Mesenchymal stem cell (in vitro differentiated cells and primary cell): ENCODE measurements at regions not wholly inside any gene's neighbourhood (a gene's known extent, or its start where the extent isn't known, plus 50 kb on each side); places are given as distances from the start of the nearest gene placed in this dataset.

Source experiments
- DNase-seq: peaks from one replicate; pipeline ENCODE4 v3.0.0-alpha.2; 2013
- H2AFZ ChIP-seq: one replicate; pipeline ENCODE4 v1.6.1; 2013; ENCODE audit warnings: low read depth, mild to moderate bottlenecking, control low read depth, inconsistent platforms, low read length, moderate library complexity
- H2AK5ac ChIP-seq: 2 replicates; pipeline ENCODE4 v1.6.1; 2013; ENCODE audit warnings: low read length, moderate library complexity, mild to moderate bottlenecking, inconsistent platforms; ENCODE audit not compliant: severe bottlenecking
- H2BK120ac ChIP-seq: one replicate; pipeline ENCODE4 v1.6.1; 2013; ENCODE audit warnings: low read depth, mild to moderate bottlenecking, inconsistent platforms, low read length, moderate library complexity
- H2BK12ac ChIP-seq, 2 experiments: one replicate each; pipeline ENCODE4 v1.6.1; 2013; ENCODE audit warnings: inconsistent platforms in 2 of 2, low read length in 2 of 2, mild to moderate bottlenecking in 2 of 2, moderate library complexity in 2 of 2, control low read depth in 1 of 2
- H2BK15ac ChIP-seq: one replicate; pipeline ENCODE4 v1.6.1; 2013; ENCODE audit warnings: mild to moderate bottlenecking, low read depth, inconsistent platforms; ENCODE audit not compliant: poor library complexity, severe bottlenecking
- H2BK5ac ChIP-seq: 2 replicates; pipeline ENCODE4 v1.6.1; 2013; ENCODE audit warnings: low read depth, mild to moderate bottlenecking, low read length, control low read depth, inconsistent platforms; ENCODE audit not compliant: poor library complexity, severe bottlenecking
- H3K14ac ChIP-seq, 2 experiments: one replicate each; pipeline ENCODE4 v1.6.1; 2013; ENCODE audit warnings: inconsistent platforms in 2 of 2, low read length in 2 of 2, control low read depth in 1 of 2, mild to moderate bottlenecking in 1 of 2, moderate library complexity in 1 of 2
- H3K18ac ChIP-seq, 2 experiments: one replicate each; pipeline ENCODE4 v1.6.1; 2013; ENCODE audit warnings: inconsistent platforms in 2 of 2, low read length in 2 of 2, control low read depth in 1 of 2, low read depth in 1 of 2, mild to moderate bottlenecking in 1 of 2
- H3K23ac ChIP-seq, 2 experiments: one replicate each; pipeline ENCODE4 v1.6.1; 2013; ENCODE audit warnings: inconsistent platforms in 2 of 2, low read length in 2 of 2, mild to moderate bottlenecking in 2 of 2, moderate library complexity in 2 of 2, control low read depth in 1 of 2
- H3K27ac ChIP-seq: 2 replicates; pipeline ENCODE4 v1.5.1; 2013; ENCODE audit warnings: mild to moderate bottlenecking, moderate library complexity, low read length, control low read depth, inconsistent platforms; ENCODE audit not compliant: poor library complexity, severe bottlenecking
- H3K27me3 ChIP-seq, 2 experiments: 2 replicates each; pipeline versions ENCODE4 v1.6.1 to v1.7.0; 2013; ENCODE audit warnings: low read length in 2 of 2, mild to moderate bottlenecking in 2 of 2, moderate library complexity in 2 of 2, control low read depth in 1 of 2, inconsistent platforms in 1 of 2; ENCODE audit not compliant: control insufficient read depth in 1 of 2, insufficient read depth in 1 of 2
- H3K36me3 ChIP-seq, 2 experiments: 2 replicates each; pipeline versions ENCODE4 v1.6.1 to v1.7.0; 2013; ENCODE audit warnings: low read length in 2 of 2, control low read depth in 1 of 2, inconsistent platforms in 1 of 2, low read depth in 1 of 2, mild to moderate bottlenecking in 1 of 2; ENCODE audit not compliant: insufficient read depth in 2 of 2, control insufficient read depth in 1 of 2
- H3K4ac ChIP-seq, 2 experiments: one replicate each; pipeline ENCODE4 v1.6.1; 2013; ENCODE audit warnings: inconsistent platforms in 2 of 2, low read length in 2 of 2, mild to moderate bottlenecking in 2 of 2, moderate library complexity in 2 of 2, control low read depth in 1 of 2, low read depth in 1 of 2
- H3K4me1 ChIP-seq: 2 replicates; pipeline ENCODE4 v1.6.1; 2013; ENCODE audit warnings: low read depth, low read length, control low read depth; ENCODE audit not compliant: control insufficient read depth, insufficient read depth
- H3K4me2 ChIP-seq: 2 replicates; pipeline ENCODE4 v1.6.1; 2013; ENCODE audit warnings: low read length, mild to moderate bottlenecking, inconsistent platforms; ENCODE audit not compliant: poor library complexity, severe bottlenecking
- H3K4me3 ChIP-seq, 2 experiments: 2 replicates each; pipeline versions ENCODE4 v1.5.1 to v1.7.0; 2013; ENCODE audit warnings: low read length in 2 of 2, mild to moderate bottlenecking in 2 of 2, control low read depth in 1 of 2, low read depth in 1 of 2; ENCODE audit not compliant: insufficient read depth in 1 of 2
- H3K79me1 ChIP-seq: replicated peaks from 2 replicates; pipeline ENCODE4 v1.6.1; 2013; ENCODE audit warnings: mild to moderate bottlenecking, control low read depth, low read length, inconsistent platforms; ENCODE audit not compliant: poor library complexity, severe bottlenecking
- H3K9ac ChIP-seq: 2 replicates; pipeline ENCODE4 v1.7.0; 2013; ENCODE audit warnings: mild to moderate bottlenecking, low read length, moderate library complexity
- H3K9me3 ChIP-seq: 2 replicates; pipeline ENCODE4 v1.7.0; 2013; ENCODE audit warnings: mild to moderate bottlenecking, low read length; ENCODE audit not compliant: control insufficient read depth
- H4K8ac ChIP-seq: one replicate; pipeline ENCODE4 v1.6.1; 2013; ENCODE audit warnings: inconsistent platforms, mild to moderate bottlenecking, low read length, moderate library complexity
- H4K91ac ChIP-seq: one replicate; pipeline ENCODE4 v1.6.1; 2013; ENCODE audit warnings: mild to moderate bottlenecking, low read length, inconsistent platforms
- WGBS: methylation state at CpG from one replicate; pipeline ENCODE4 v1.1.7; 2013; ENCODE audit warnings: mixed read lengths; 5-methylcytosine and 5-hydroxymethylcytosine counted together

DNA sequence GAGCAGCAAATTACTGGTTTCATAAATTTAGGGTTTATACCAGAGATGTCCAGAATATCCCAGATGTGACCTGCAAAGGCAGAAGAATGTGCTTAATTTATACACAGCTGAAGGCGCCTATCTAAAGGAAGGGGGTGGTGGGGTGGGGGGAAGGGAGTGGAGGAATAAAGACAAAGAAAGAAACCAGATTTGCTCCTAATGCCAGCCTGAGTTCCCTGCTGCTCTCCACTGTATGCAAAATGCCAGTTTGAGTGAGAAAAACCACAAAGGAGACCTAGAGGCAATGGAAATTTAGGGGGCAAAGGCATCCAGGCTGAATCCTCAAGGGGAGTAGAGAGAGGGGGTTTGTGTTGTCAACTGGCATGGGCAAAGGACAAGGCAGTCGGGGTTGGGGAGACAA is 161.5 kb upstream of the TOX3 start:
- no peak overlapping the region for H4K8ac ChIP-seq
- H2BK12ac ChIP-seq: no peak overlapping the region
- no peaks in the 10 kb centered on the region for H3K4me1 ChIP-seq
- no peak overlapping the region for H3K4me2 ChIP-seq
- H2BK5ac ChIP-seq: no peak overlapping the region
- no peaks in the 10 kb centered on the region for H3K79me1 ChIP-seq
- H3K9ac ChIP-seq: no peak overlapping the region
- H3K23ac ChIP-seq: no peak overlapping the region
- no peak overlapping the region for H2BK120ac ChIP-seq
- no peak overlapping the region for H2BK15ac ChIP-seq
- H2AK5ac ChIP-seq: no peak overlapping the region
- H3K4me3 ChIP-seq: no peak overlapping the region
- 44% methylated on average over 2 of the region's 2 CpGs for WGBS
- H3K36me3 ChIP-seq: no peaks in the 10 kb centered on the region
- no peak overlapping the region for H3K27ac ChIP-seq
- H4K91ac ChIP-seq: no peak overlapping the region
- no peak overlapping the region for H2AFZ ChIP-seq
- H3K9me3 ChIP-seq: no peaks in the 10 kb centered on the region
- DNase-seq: no peak
- H3K27me3 ChIP-seq: no peaks in the 10 kb centered on the region
- H3K4ac ChIP-seq: no peak overlapping the region
- H3K18ac ChIP-seq: no peak overlapping the region
- no peak overlapping the region for H3K14ac ChIP-seq

DNA sequence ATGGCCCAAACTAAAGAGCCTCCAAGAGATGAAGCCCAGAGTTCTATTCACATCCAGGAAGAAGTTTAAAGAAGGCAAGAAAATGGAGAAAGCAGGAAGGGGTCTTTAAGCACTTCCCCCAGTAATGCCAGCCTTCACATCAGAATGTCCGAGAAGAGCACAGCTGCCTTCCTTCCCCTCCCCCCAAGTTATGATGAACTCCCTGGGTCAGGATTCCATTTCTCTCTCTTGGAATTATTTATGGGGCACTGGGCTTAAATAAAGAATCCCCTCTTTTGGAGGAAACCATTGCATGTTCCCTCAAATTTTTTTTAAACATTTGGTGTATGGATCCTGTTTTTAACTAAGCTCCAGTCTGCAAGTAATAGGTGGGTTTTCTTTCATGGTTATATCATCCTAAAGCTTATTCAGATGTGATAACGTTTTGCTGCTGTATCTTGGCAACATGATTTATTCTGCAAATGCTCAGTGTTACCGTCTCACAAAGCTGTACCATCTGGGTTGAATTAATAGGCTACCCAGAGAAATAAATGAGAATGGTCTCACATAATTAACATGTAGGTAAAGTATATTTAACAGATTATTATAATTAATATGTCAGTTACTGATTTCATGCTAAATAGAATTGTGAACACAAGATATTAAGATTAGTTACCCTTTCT is 160.9 kb upstream of the TOX3 start:
- H3K4me1 ChIP-seq: no peaks in the 10 kb centered on the region
- no peak overlapping the region for H4K8ac ChIP-seq
- H2BK5ac ChIP-seq: no peak overlapping the region
- WGBS: 59% methylated on average over 3 of the region's 3 CpGs
- no peaks in the 10 kb centered on the region for H3K27me3 ChIP-seq
- H3K79me1 ChIP-seq: no peaks in the 10 kb centered on the region
- H2BK15ac ChIP-seq: no peak overlapping the region
- no peak overlapping the region for H3K4me2 ChIP-seq
- no peak overlapping the region for H2BK120ac ChIP-seq
- no peak overlapping the region for H3K9ac ChIP-seq
- no peaks in the 10 kb centered on the region for H3K36me3 ChIP-seq
- no peak overlapping the region for H3K4me3 ChIP-seq
- no peak overlapping the region for H3K4ac ChIP-seq
- DNase-seq: no peak
- no peak overlapping the region for H3K14ac ChIP-seq
- no peaks in the 10 kb centered on the region for H3K9me3 ChIP-seq
- no peak overlapping the region for H2AK5ac ChIP-seq
- H2AFZ ChIP-seq: no peak overlapping the region
- H3K18ac ChIP-seq: no peak overlapping the region
- no peak overlapping the region for H3K27ac ChIP-seq
- no peak overlapping the region for H4K91ac ChIP-seq
- H3K23ac ChIP-seq: no peak overlapping the region
- no peak overlapping the region for H2BK12ac ChIP-seq

GRCh38 chr16:52705122-52705521 is 158.2 kb upstream of the TOX3 start:
- H2AK5ac ChIP-seq: no peak overlapping the region
- no peak overlapping the region for H3K4ac ChIP-seq
- no peak overlapping the region for H2BK5ac ChIP-seq
- no peak overlapping the region for H3K27ac ChIP-seq
- no peak overlapping the region for H3K14ac ChIP-seq
- no peaks in the 10 kb centered on the region for H3K27me3 ChIP-seq
- H2BK12ac ChIP-seq: no peak overlapping the region
- H3K4me2 ChIP-seq: no peak overlapping the region
- no peak overlapping the region for H4K8ac ChIP-seq
- no peak overlapping the region for H3K23ac ChIP-seq
- no peak overlapping the region for H3K4me3 ChIP-seq
- H2BK15ac ChIP-seq: no peak overlapping the region
- no peak overlapping the region for H3K18ac ChIP-seq
- no peaks in the 10 kb centered on the region for H3K4me1 ChIP-seq
- peaks cover 3% of the 10 kb centered on the region for H3K9me3 ChIP-seq
- no peaks in the 10 kb centered on the region for H3K36me3 ChIP-seq
- WGBS: 62% methylated on average over 5 of the region's 5 CpGs
- no peak for DNase-seq
- no peaks in the 10 kb centered on the region for H3K79me1 ChIP-seq
- no peak overlapping the region for H4K91ac ChIP-seq
- no peak overlapping the region for H2AFZ ChIP-seq
- H3K9ac ChIP-seq: no peak overlapping the region
- H2BK120ac ChIP-seq: no peak overlapping the region

- Histone ChIP-seq H3K9ac (no peak overlapping the region), H4K8ac (no peak overlapping the region), H2BK15ac (no peak overlapping the region), H3K36me3 (no peaks in the 10 kb centered on the region), H3K4me2 (no peak overlapping the region), H2BK12ac (no peak overlapping the region), H3K27me3 (no peaks in the 10 kb centered on the region), H3K14ac (no peak overlapping the region), H2AK5ac (no peak overlapping the region), H4K91ac (no peak overlapping the region), H2BK120ac (no peak overlapping the region), H2BK5ac (no peak overlapping the region), H3K23ac (no peak overlapping the region), H2AFZ (no peak overlapping the region), H3K4ac (no peak overlapping the region), H3K27ac (no peak overlapping the region), H3K4me3 (no peak overlapping the region), H3K79me1 (no peaks in the 10 kb centered on the region), H3K9me3 (peaks cover 15% of the 10 kb centered on the region), H3K18ac (no peak overlapping the region), H3K4me1 (no peaks in the 10 kb centered on the region)
- DNase-seq: no peak
These were observed 151.0 kb upstream of the TOX3 start for GRCh38 chr16:52697971-52698370.
